A549 (cell line): ENCODE measurements at regions not wholly inside any gene's neighbourhood (a gene's known extent, or its start where the extent isn't known, plus 50 kb on each side); places are given as distances from the start of the nearest gene placed in this dataset.

Experiments
- ATAC-seq, 2 experiments: fragments of 200-7000 bp in 1 of 2; fragments of >200 bp in 1 of 2; cut with Nextera tagmentation in 1 of 2; cut with Tn5 transposase in 1 of 2; 3 replicates each; pipeline versions ENCODE4 v1.8.0 to v1.9.1; 2018 to 2020; ENCODE audit warnings: mild to moderate bottlenecking in 1 of 2, moderate library complexity in 1 of 2
- CTCF ChIA-PET: fragments of 300-600 bp; sonication (Branson Sonifier 250); formaldehyde crosslinking; extraction: SDS; loops from one replicate; lab custom pipeline; 2021; ENCODE audit warnings: antibody characterized with exemption, inconsistent platforms; lab: Yijun Ruan, JAX
- POLR2A ChIA-PET: fragments of 350-600 bp; formaldehyde crosslinking; extraction: SDS; loops from one replicate; lab custom pipeline; 2021; ENCODE audit warnings: antibody characterized with exemption, inconsistent platforms; lab: Yijun Ruan, JAX
- DNase-seq, 2 experiments: peaks; one replicate each; pipeline versions ENCODE4 v3.0.0 to v3.0.0-alpha.2; 2011 to 2016; ENCODE audit warnings: low read depth in 1 of 2, low spot score in 1 of 2
- FAIRE-seq: peaks from 2 replicates; lab custom pipeline; 2011; peaks lifted over from hg19 to GRCh38; lab: Jason Lieb, UNC
- H3K27ac ChIP-seq, 2 experiments: fragments of >200 bp; sonication (Bioruptor Twin); formaldehyde crosslinking; 3 replicates each; pipeline ENCODE4 v1.5.1; 2016 to 2017
- H3K4me1 ChIP-seq: fragments of >200 bp; sonication (Bioruptor Twin); formaldehyde crosslinking; 3 replicates; pipeline ENCODE4 v1.6.1; 2016
- H3K4me2 ChIP-seq: fragments of >200 bp; sonication (Bioruptor Twin); formaldehyde crosslinking; 3 replicates; pipeline ENCODE4 v1.6.1; 2016
- H3K4me3 ChIP-seq: fragments of >200 bp; sonication (Bioruptor Twin); formaldehyde crosslinking; 3 replicates; pipeline ENCODE4 v1.5.1; 2016
- H3K9me3 ChIP-seq: fragments of >200 bp; sonication (Bioruptor Twin); formaldehyde crosslinking; 3 replicates; pipeline ENCODE4 v1.6.1; 2016
- CBX8 ChIP-seq: fragments of 200-600 bp; sonication (generic); IDR thresholded peaks from 2 replicates; pipeline ENCODE4 v1.6.1; 2016
- CEBPB ChIP-seq, 2 experiments: fragments of >200 bp in 1 of 2; sonication (Bioruptor Twin) in 1 of 2; formaldehyde crosslinking in 1 of 2; IDR thresholded peaks; 2 replicates each; pipeline ENCODE4 v1.6.1; 2012 to 2016
- CHD2 ChIP-seq: fragments of 150-350 bp; IDR thresholded peaks from 2 replicates; pipeline ENCODE4 v1.6.1; 2014; ENCODE audit warnings: low read length; ENCODE audit not compliant: partially characterized antibody
- EHF ChIP-seq: fragments of 250-450 bp; sonication (Bioruptor Pico); IDR thresholded peaks from 2 replicates; pipeline ENCODE4 v1.5.0; 2020; ENCODE audit warnings: mild to moderate bottlenecking
- HDAC2 ChIP-seq: fragments of 200-600 bp; sonication (generic); IDR thresholded peaks from 2 replicates; pipeline ENCODE4 v1.6.1; 2016
- HOXA7 ChIP-seq: fragments of 250-450 bp; sonication (Bioruptor Pico); IDR thresholded peaks from 2 replicates; pipeline ENCODE4 v1.5.0; 2020; ENCODE audit warnings: mild to moderate bottlenecking, moderate library complexity
- HOXB13 ChIP-seq: fragments of 250-450 bp; sonication (Bioruptor Pico); IDR thresholded peaks from 2 replicates; pipeline ENCODE4 v1.5.0; 2020; ENCODE audit warnings: low read depth, mild to moderate bottlenecking, moderate library complexity
- JUNB ChIP-seq: fragments of >200 bp; sonication (Bioruptor Twin); formaldehyde crosslinking; IDR thresholded peaks from 2 replicates; pipeline ENCODE4 v1.6.1; 2016
- KDM5A ChIP-seq: fragments of 200-600 bp; sonication (generic); IDR thresholded peaks from 2 replicates; pipeline ENCODE4 v1.6.1; 2016; ENCODE audit warnings: antibody characterized with exemption, mild to moderate bottlenecking
- POLR2AphosphoS2 ChIP-seq: conservative IDR thresholded peaks from 2 replicates; pipeline ENCODE4 v1.6.1; 2012; ENCODE audit warnings: low read length, improper control_type of control experiment, inconsistent platforms
- RCOR1 ChIP-seq: fragments of 150-350 bp; IDR thresholded peaks from 2 replicates; pipeline ENCODE4 v1.6.1; 2014; ENCODE audit warnings: antibody characterized with exemption, low read length, low read depth
- RNF2 ChIP-seq: fragments of 200-600 bp; sonication (generic); IDR thresholded peaks from 2 replicates; pipeline ENCODE4 v1.6.1; 2016; ENCODE audit warnings: low read depth, mild to moderate bottlenecking, antibody characterized with exemption, moderate library complexity, borderline replicate concordance
- SREBF2 ChIP-seq: fragments of 450-650 bp; IDR thresholded peaks from 2 replicates; pipeline ENCODE4 v1.6.1; 2014; ENCODE audit warnings: mild to moderate bottlenecking, moderate library complexity
- ZC3H11A ChIP-seq: fragments of 450-650 bp; IDR thresholded peaks from 2 replicates; pipeline ENCODE4 v1.6.1; 2014; ENCODE audit warnings: antibody characterized with exemption, mild to moderate bottlenecking
- WGBS: methylation state at CpG from one replicate; pipeline ENCODE4 v1.1.6; 2017; ENCODE audit errors: missing lambda C conversion rate; 5-methylcytosine and 5-hydroxymethylcytosine counted together
- TF ChIP-seq, protein P1 (sequence below): fragments of 150-350 bp; IDR thresholded peaks from 2 replicates; pipeline ENCODE4 v1.6.1; 2014; ENCODE audit warnings: low read depth, mild to moderate bottlenecking, low read length
- TF ChIP-seq, protein P2 (sequence below): IDR thresholded peaks from 2 replicates; pipeline ENCODE4 v1.6.1; 2012; ENCODE audit warnings: low read depth, borderline replicate concordance
- TF ChIP-seq, protein P3 (sequence below): IDR thresholded peaks from 2 replicates; pipeline ENCODE4 v1.6.1; 2012
- TF ChIP-seq, protein P4 (sequence below): fragments of 200-600 bp; sonication (generic); IDR thresholded peaks from 2 replicates; pipeline ENCODE4 v1.6.1; 2016; ENCODE audit warnings: antibody characterized with exemption, mild to moderate bottlenecking, moderate library complexity

DNA sequence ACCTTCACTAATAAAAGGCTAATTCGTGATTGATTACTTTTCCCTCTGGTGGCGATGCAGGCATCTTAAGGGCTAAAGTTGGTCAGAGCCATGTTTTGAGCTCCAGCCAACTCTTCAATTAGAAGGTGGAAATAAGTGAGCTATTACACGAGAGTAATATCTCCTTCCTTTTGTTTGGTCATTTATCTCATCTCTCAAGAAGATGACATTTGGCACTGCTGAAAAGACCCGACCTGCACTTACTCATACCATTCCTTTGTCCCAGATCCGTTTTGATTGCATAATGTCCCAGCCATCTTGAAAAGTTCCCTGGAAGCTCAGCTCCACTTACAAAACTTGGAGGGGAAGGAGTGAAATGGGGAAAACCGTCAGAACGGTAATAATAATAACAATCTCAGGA is 316.2 kb downstream of the VRK1 start:
- no peak overlapping the region for H3K4me3 ChIP-seq
- WGBS = 8% methylated on average over 7 of the region's 7 CpGs
- ATAC-seq = no peak
- no peak for TF ChIP-seq CBX8
- TF ChIP-seq CHD2 = no peak
- TF ChIP-seq, protein P1, sequence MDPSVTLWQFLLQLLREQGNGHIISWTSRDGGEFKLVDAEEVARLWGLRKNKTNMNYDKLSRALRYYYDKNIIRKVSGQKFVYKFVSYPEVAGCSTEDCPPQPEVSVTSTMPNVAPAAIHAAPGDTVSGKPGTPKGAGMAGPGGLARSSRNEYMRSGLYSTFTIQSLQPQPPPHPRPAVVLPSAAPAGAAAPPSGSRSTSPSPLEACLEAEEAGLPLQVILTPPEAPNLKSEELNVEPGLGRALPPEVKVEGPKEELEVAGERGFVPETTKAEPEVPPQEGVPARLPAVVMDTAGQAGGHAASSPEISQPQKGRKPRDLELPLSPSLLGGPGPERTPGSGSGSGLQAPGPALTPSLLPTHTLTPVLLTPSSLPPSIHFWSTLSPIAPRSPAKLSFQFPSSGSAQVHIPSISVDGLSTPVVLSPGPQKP = no peak
- TF ChIP-seq CEBPB (IDR thresholded peaks at IDR 0.05) = peak; percentile 42 to 57; a peak in 1 of 4 replicates
- TF ChIP-seq, protein P2, sequence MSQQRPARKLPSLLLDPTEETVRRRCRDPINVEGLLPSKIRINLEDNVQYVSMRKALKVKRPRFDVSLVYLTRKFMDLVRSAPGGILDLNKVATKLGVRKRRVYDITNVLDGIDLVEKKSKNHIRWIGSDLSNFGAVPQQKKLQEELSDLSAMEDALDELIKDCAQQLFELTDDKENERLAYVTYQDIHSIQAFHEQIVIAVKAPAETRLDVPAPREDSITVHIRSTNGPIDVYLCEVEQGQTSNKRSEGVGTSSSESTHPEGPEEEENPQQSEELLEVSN = no peak
- 0 out of 3 replicates have a peak, but pooled peaks cover 3% of the 10 kb centered on the region for H3K9me3 ChIP-seq
- peak in 1 of 2 experiments; percentile 13 for DNase-seq
- no peak for FAIRE-seq
- no peak overlapping the region for H3K27ac ChIP-seq
- CTCF ChIA-PET = interaction anchor here (1.5 kb wide), 1 partner anchor 34 kb away, joined by 3 read pairs; no protein-coding TSS in a partner anchor
- no peaks in the 10 kb centered on the region for H3K4me1 ChIP-seq
- H3K4me2 ChIP-seq = 0 out of 3 replicates have a peak overlapping the region, but pooled peaks have one; percentile 19
- POLR2A ChIA-PET = no interaction called here

DNA sequence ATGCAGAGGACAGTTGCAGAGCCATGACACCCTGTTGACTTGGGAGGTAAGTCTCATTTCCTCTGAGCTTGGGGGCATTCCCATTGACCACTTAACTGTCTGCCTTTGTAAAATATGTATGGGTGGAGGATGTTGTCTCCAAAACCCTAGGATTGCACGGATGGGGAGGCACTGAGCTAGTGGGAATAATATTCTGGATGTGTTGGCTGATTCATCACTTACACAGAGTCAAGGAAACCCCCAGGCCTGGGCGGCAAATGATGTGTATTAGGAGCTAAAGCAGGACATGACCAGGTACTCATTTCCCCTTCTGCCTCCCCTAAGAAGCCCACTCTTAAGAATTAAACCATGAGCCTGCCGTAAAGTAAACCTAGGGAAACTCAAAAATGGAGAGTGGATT is 319.4 kb downstream of the VRK1 start:
- ChIA-PET CTCF (interaction anchor here (1.0 kb wide), 1 partner anchor 9 kb away, joined by 4 read pairs; no protein-coding TSS in a partner anchor), POLR2A (no interaction called here)
- Histone ChIP-seq H3K4me3 (no peak overlapping the region), H3K4me2 (no peak overlapping the region), H3K4me1 (no peaks in the 10 kb centered on the region), H3K27ac (no peak overlapping the region), H3K9me3 (no peaks in the 10 kb centered on the region)
- no peak for TF ChIP-seq RCOR1
- no peak for TF ChIP-seq RNF2
- no peak for TF ChIP-seq HOXB13
- TF ChIP-seq SREBF2 = no peak
- no peak for TF ChIP-seq CEBPB (IDR thresholded peaks at IDR 0.05)
- 16% methylated on average over 3 of the region's 3 CpGs for WGBS
- DNase-seq = no peak
- no peak for FAIRE-seq
- ATAC-seq = no peak

DNA sequence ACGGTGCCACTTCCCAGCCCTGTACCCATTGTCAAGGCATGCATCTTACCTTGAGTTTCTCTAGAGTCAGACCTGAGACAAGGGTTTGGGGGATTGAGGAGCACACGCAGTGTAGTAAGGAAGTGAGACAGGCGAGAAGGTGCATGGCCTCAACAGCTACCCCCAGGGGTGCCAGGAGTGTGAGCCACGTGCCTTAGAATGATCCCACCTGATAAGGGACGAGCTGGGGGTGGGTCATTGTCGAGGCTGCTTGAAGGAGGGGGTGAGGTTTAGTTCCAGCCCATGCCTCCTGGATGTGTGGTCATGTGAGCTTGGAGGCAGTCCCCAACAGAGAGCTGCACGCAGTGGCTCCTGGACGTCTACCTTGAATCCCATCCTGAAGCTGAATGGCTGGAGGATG is 320.5 kb downstream of the VRK1 start:
- no peak overlapping the region for H3K27ac ChIP-seq
- no peak for ATAC-seq
- no peak for DNase-seq
- FAIRE-seq = no peak
- ChIA-PET POLR2A (no interaction called here), CTCF (no interaction called here)
- WGBS = 30% methylated on average over 8 of the region's 8 CpGs
- H3K9me3 ChIP-seq = no peaks in the 10 kb centered on the region
- H3K4me1 ChIP-seq = no peaks in the 10 kb centered on the region
- H3K4me3 ChIP-seq = no peak overlapping the region
- TF ChIP-seq HDAC2 (no peak), POLR2AphosphoS2 (no peak), ZC3H11A (no peak), EHF (CRISPR knock-in tag) (no peak), HOXA7 (CRISPR knock-in tag) (no peak), JUNB (no peak), KDM5A (no peak)
- TF ChIP-seq, protein P3, sequence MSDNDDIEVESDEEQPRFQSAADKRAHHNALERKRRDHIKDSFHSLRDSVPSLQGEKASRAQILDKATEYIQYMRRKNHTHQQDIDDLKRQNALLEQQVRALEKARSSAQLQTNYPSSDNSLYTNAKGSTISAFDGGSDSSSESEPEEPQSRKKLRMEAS = no peak
- TF ChIP-seq, protein P4, sequence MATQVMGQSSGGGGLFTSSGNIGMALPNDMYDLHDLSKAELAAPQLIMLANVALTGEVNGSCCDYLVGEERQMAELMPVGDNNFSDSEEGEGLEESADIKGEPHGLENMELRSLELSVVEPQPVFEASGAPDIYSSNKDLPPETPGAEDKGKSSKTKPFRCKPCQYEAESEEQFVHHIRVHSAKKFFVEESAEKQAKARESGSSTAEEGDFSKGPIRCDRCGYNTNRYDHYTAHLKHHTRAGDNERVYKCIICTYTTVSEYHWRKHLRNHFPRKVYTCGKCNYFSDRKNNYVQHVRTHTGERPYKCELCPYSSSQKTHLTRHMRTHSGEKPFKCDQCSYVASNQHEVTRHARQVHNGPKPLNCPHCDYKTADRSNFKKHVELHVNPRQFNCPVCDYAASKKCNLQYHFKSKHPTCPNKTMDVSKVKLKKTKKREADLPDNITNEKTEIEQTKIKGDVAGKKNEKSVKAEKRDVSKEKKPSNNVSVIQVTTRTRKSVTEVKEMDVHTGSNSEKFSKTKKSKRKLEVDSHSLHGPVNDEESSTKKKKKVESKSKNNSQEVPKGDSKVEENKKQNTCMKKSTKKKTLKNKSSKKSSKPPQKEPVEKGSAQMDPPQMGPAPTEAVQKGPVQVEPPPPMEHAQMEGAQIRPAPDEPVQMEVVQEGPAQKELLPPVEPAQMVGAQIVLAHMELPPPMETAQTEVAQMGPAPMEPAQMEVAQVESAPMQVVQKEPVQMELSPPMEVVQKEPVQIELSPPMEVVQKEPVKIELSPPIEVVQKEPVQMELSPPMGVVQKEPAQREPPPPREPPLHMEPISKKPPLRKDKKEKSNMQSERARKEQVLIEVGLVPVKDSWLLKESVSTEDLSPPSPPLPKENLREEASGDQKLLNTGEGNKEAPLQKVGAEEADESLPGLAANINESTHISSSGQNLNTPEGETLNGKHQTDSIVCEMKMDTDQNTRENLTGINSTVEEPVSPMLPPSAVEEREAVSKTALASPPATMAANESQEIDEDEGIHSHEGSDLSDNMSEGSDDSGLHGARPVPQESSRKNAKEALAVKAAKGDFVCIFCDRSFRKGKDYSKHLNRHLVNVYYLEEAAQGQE = no peak
- H3K4me2 ChIP-seq = no peak overlapping the region
